ENCODE measurements at regions not wholly inside any gene's neighbourhood (a gene's known extent, or its start where the extent isn't known, plus 50 kb on each side); places are given as distances from the start of the nearest gene placed in this dataset.
A peak's percentile ranks its signal among the peaks of the same experiment; 100 is the strongest.

DNA sequence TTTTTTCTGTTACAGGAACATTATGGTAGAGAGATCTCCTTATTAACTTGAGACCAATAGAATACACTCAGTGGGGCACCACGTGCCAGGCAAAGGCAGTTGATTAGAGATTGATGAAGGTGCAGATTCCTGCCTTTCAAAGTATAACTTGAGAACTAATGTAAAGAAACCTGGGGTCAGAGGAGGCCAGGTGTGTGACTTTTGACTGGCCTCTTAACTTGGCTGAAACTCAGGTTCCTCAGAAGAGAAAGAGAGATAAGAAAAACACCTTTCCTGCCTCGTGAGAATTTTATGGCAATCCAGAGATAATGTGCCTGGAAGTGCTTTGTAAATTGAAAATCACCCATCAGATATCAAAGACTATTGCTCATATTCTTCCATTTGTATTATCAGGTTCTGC lies 110.7 kb upstream of the GZMB start:
- DNase-seq = no peak
- Mint-ChIP-seq H3K4me3 (no peak overlapping the region), H3K4me1 (no peaks in the 10 kb centered on the region), H3K9me3 (peaks cover 0 to 6% (median 5%) of the 10 kb centered on the region in 5 donors), H3K27ac (no peak overlapping the region), H3K27me3 (peaks cover 7 to 53% of the 10 kb centered on the region in 2 donors), H3K36me3 (peaks cover 0 to 12% (median 0%) of the 10 kb centered on the region in 3 donors)
- no peaks in the 10 kb centered on the region for H3K9me3 ChIP-seq (ENCODE audit: low read length)
- H3K4me3 ChIP-seq (ENCODE audit: low read length) = no peak overlapping the region
- H3K27ac ChIP-seq (ENCODE audit: low read depth, low read length) = no peak overlapping the region
- POLR2A ChIA-PET = no interaction called here
- H3K36me3 ChIP-seq (ENCODE audit: insufficient read depth, low read length) = no peaks in the 10 kb centered on the region
- H3K27me3 ChIP-seq (ENCODE audit: insufficient read depth, low read length, poor library complexity, severe bottlenecking) = peaks cover 7% of the 10 kb centered on the region
- H3K4me1 ChIP-seq (ENCODE audit: insufficient read depth, low read length) = no peaks in the 10 kb centered on the region
- CTCF ChIA-PET = no interaction called here

DNA sequence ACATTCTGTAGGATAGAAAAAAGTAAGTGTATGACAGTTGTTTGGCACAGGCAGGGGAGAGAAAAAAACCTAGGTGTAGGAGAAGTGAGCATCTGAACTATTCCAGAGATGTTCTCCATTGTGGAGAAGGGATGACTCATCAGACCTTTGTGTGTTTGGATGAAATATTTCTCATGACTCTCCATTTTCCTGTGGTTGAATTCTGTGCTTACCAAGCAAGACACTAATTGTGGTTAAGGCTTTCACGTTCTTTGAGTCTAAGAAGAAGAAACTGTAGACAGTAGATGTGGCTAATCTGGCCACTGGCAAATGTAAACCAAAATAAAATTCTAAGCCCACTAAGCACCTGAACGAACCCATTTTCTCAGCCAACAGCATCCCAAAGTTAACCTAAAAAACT lies 107.9 kb upstream of the GZMB start:
- Histone ChIP-seq H3K4me1 (ENCODE audit: insufficient read depth, low read length) (no peaks in the 10 kb centered on the region), H3K36me3 (ENCODE audit: insufficient read depth, low read length) (no peaks in the 10 kb centered on the region), H3K9me3 (ENCODE audit: low read length) (no peaks in the 10 kb centered on the region), H3K27ac (ENCODE audit: low read depth, low read length) (no peak overlapping the region), H3K27me3 (ENCODE audit: insufficient read depth, low read length, poor library complexity, severe bottlenecking) (peaks cover 3% of the 10 kb centered on the region), H3K4me3 (ENCODE audit: low read length) (no peak overlapping the region)
- Mint-ChIP-seq H3K27me3 (peaks cover 6 to 49% of the 10 kb centered on the region in 2 donors), H3K27ac (no peak overlapping the region), H3K4me3 (no peak overlapping the region), H3K4me1 (no peaks in the 10 kb centered on the region), H3K9me3 (peaks cover 0 to 2% (median 0%) of the 10 kb centered on the region in 5 donors), H3K36me3 (peaks cover 0 to 6% (median 0%) of the 10 kb centered on the region in 3 donors)
- POLR2A ChIA-PET = no interaction called here
- DNase-seq = no peak
- CTCF ChIA-PET = no interaction called here

DNA sequence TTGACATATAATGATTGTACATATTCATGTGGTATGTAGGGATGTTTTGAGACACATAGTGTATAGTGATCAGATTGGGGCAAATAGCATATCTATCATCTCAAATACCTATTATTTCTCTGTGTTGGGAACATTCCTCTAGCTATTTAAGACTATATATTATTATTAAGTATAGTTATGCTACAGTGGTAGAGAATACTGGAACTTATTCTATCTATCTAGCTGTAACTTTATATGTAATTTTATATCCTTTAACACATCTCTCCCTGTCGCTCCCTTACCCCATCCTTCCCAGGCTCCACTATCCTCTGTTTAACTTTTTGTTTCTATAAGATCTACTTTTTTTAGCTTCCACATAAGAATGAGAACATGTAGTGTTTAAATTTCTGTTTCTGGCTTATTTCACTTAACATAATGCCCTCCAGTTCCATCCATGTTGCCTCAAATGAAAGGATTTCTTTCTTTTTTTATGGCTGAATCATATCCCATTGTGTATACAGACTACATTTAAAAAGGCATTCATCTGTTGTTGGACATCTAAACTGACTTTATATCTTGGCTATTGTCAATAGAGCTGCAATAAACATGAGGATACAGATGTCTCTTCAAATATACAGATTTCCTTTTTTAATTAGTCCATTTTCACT lies 102.1 kb upstream of the GZMB start:
- CTCF ChIA-PET = no interaction called here
- Mint-ChIP-seq H3K9me3 (no peaks in the 10 kb centered on the region), H3K4me3 (no peak overlapping the region), H3K27me3 (peaks cover 7 to 28% of the 10 kb centered on the region in 2 donors), H3K27ac (no peak overlapping the region), H3K36me3 (no peaks in the 10 kb centered on the region), H3K4me1 (peaks cover 3 to 5% (median 4%) of the 10 kb centered on the region in 3 donors)
- no peak overlapping the region for H3K4me3 ChIP-seq (ENCODE audit: low read length)
- no peaks in the 10 kb centered on the region for H3K4me1 ChIP-seq (ENCODE audit: insufficient read depth, low read length)
- no peaks in the 10 kb centered on the region for H3K9me3 ChIP-seq (ENCODE audit: low read length)
- no peaks in the 10 kb centered on the region for H3K27me3 ChIP-seq (ENCODE audit: insufficient read depth, low read length, poor library complexity, severe bottlenecking)
- POLR2A ChIA-PET = no interaction called here
- H3K27ac ChIP-seq (ENCODE audit: low read depth, low read length) = no peak overlapping the region
- no peaks in the 10 kb centered on the region for H3K36me3 ChIP-seq (ENCODE audit: insufficient read depth, low read length)
- DNase-seq = no peak

DNA sequence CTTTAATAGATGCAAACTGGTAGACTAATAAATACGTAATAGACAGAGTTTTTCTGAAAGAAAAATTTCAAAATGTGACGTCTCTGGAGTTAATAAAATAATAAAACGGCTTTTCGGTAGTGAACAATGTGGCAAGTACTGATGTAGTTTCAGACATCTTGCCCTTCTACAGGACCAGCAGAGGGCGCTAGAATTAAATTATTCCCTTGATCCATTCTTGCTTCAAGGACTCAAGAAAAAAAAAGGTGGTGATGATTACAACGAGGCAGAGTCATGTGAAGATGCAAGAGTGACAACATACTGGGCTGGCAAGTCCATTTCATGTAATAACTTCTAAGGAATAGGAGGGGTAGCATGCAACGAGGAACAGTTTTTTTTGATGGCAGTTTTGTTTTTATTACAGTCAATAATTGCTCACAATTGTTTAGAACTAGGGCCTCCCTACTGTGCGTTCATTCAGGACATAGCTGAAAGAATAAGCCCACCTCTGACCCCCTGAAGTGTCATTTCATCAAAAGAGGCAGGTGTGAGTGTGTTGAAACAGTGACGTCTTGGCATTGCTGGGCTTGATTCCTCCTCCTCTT lies 101.0 kb upstream of the GZMB start:
- ChIA-PET CTCF (no interaction called here), POLR2A (no interaction called here)
- DNase-seq = peak in 2 of 5 donors; percentile 14 to 26
- no peak overlapping the region for H3K4me3 ChIP-seq (ENCODE audit: low read length)
- Mint-ChIP-seq H3K27ac (no peak overlapping the region), H3K27me3 (peaks cover 7 to 25% of the 10 kb centered on the region in 2 donors), H3K9me3 (no peaks in the 10 kb centered on the region), H3K4me3 (no peak overlapping the region), H3K4me1 (peaks cover 3 to 5% (median 4%) of the 10 kb centered on the region in 3 donors), H3K36me3 (no peaks in the 10 kb centered on the region)
- no peaks in the 10 kb centered on the region for H3K9me3 ChIP-seq (ENCODE audit: low read length)
- H3K27me3 ChIP-seq (ENCODE audit: insufficient read depth, low read length, poor library complexity, severe bottlenecking) = no peaks in the 10 kb centered on the region
- no peaks in the 10 kb centered on the region for H3K4me1 ChIP-seq (ENCODE audit: insufficient read depth, low read length)
- H3K36me3 ChIP-seq (ENCODE audit: insufficient read depth, low read length) = no peaks in the 10 kb centered on the region
- no peak overlapping the region for H3K27ac ChIP-seq (ENCODE audit: low read depth, low read length)

DNA sequence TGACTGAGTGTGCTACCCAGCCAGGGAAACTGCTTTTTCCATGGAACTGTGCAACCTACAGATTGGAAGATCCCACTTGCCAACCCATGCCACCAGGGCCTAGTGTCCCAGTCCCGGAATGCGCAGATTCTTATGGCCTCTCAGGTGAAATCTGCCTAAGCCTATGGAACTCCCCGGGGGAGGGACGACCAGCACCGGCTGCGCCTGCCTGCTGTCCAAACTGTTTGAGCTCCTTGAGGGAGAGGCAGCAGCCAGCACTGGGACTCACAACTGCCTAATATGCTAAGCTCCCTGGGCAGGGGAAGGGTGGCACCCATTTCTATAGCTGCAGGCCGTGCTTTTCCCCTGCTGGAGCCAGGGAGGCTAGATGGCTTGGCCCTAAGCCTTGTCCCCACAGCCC lies 92.5 kb upstream of the GZMB start:
- H3K36me3 Mint-ChIP-seq = peaks cover 0 to 18% (median 3%) of the 10 kb centered on the region in 3 donors
- no peaks in the 10 kb centered on the region for H3K9me3 ChIP-seq (ENCODE audit: low read length)
- H3K27ac Mint-ChIP-seq = no peak overlapping the region
- no peaks in the 10 kb centered on the region for H3K36me3 ChIP-seq (ENCODE audit: insufficient read depth, low read length)
- peaks cover 4 to 35% of the 10 kb centered on the region in 2 donors for H3K27me3 Mint-ChIP-seq
- H3K4me1 Mint-ChIP-seq = no peaks in the 10 kb centered on the region
- H3K27ac ChIP-seq (ENCODE audit: low read depth, low read length) = no peak overlapping the region
- H3K27me3 ChIP-seq (ENCODE audit: insufficient read depth, low read length, poor library complexity, severe bottlenecking) = no peaks in the 10 kb centered on the region
- no peak for DNase-seq
- H3K9me3 Mint-ChIP-seq = peaks cover 3 to 9% (median 8%) of the 10 kb centered on the region in 5 donors
- H3K4me3 ChIP-seq (ENCODE audit: low read length) = no peak overlapping the region
- ChIA-PET CTCF (no interaction called here), POLR2A (no interaction called here)
- H3K4me1 ChIP-seq (ENCODE audit: insufficient read depth, low read length) = no peaks in the 10 kb centered on the region
- H3K4me3 Mint-ChIP-seq = no peak overlapping the region

DNA sequence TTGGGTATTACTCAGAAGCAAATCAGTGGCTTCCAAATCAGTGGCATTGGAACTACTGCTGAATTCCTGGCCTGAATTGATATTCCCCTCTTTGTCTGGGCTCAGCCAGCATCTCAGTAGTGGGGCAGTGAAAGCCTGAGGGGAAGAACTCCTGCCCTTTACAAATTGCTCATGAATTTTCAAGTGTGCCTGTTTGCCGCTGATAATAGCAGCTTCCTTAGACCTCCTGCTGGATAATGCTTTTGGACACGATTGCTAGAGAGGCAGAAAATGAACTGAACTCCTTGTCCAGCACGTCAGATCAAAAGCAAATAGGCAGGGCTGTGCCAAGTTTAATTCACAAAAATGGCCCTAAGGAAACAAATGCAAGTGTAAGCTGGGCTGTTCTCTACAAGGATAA lies 91.3 kb upstream of the GZMB start:
- no peak overlapping the region for H3K27ac Mint-ChIP-seq
- Histone ChIP-seq H3K4me1 (ENCODE audit: insufficient read depth, low read length) (no peaks in the 10 kb centered on the region), H3K36me3 (ENCODE audit: insufficient read depth, low read length) (no peaks in the 10 kb centered on the region), H3K27me3 (ENCODE audit: insufficient read depth, low read length, poor library complexity, severe bottlenecking) (no peaks in the 10 kb centered on the region), H3K27ac (ENCODE audit: low read depth, low read length) (no peak overlapping the region), H3K4me3 (ENCODE audit: low read length) (no peak overlapping the region), H3K9me3 (ENCODE audit: low read length) (no peaks in the 10 kb centered on the region)
- peaks cover 3 to 9% (median 8%) of the 10 kb centered on the region in 5 donors for H3K9me3 Mint-ChIP-seq
- CTCF ChIA-PET = interaction anchor here (0.9 kb wide), 1 partner anchor 15 kb away, joined by 3 read pairs; no protein-coding TSS in a partner anchor
- no peak overlapping the region for H3K4me3 Mint-ChIP-seq
- peaks cover 0 to 18% (median 3%) of the 10 kb centered on the region in 3 donors for H3K36me3 Mint-ChIP-seq
- no peaks in the 10 kb centered on the region for H3K4me1 Mint-ChIP-seq
- POLR2A ChIA-PET = no interaction called here
- DNase-seq = no peak
- peaks cover 4 to 35% of the 10 kb centered on the region in 2 donors for H3K27me3 Mint-ChIP-seq

DNA sequence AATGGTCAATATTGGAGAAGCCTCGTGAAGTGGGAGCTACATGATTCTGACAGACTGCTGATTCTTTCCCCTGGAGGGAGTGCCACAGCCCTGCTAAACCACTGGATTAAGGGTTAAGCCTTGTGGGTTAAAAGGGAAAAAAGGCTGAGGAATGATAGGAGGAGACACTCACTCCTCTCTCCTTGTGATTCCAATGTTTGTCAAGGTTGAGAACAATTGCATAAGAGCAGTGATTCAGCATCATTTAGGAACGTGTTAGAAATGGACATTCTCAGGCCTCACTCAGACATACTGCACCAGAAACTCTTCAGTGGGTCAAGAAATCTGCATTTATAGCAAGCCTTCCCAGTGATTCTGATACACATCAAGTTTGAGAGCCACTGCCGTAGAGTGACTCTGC lies 87.8 kb upstream of the GZMB start:
- no peaks in the 10 kb centered on the region for H3K4me1 ChIP-seq (ENCODE audit: insufficient read depth, low read length)
- Mint-ChIP-seq H3K27ac (no peak overlapping the region), H3K4me3 (no peak overlapping the region), H3K36me3 (peaks cover 0 to 7% (median 0%) of the 10 kb centered on the region in 3 donors), H3K4me1 (no peaks in the 10 kb centered on the region), H3K27me3 (peaks cover 4 to 28% of the 10 kb centered on the region in 2 donors), H3K9me3 (peaks cover 0 to 2% (median 0%) of the 10 kb centered on the region in 5 donors)
- no peaks in the 10 kb centered on the region for H3K9me3 ChIP-seq (ENCODE audit: low read length)
- ChIA-PET POLR2A (no interaction called here), CTCF (interaction anchor here (0.8 kb wide), 1 partner anchor 11 kb away, joined by 3 read pairs; no protein-coding TSS in a partner anchor)
- H3K27ac ChIP-seq (ENCODE audit: low read depth, low read length) = no peak overlapping the region
- no peak for DNase-seq
- no peak overlapping the region for H3K4me3 ChIP-seq (ENCODE audit: low read length)
- no peaks in the 10 kb centered on the region for H3K36me3 ChIP-seq (ENCODE audit: insufficient read depth, low read length)
- H3K27me3 ChIP-seq (ENCODE audit: insufficient read depth, low read length, poor library complexity, severe bottlenecking) = no peaks in the 10 kb centered on the region

DNA sequence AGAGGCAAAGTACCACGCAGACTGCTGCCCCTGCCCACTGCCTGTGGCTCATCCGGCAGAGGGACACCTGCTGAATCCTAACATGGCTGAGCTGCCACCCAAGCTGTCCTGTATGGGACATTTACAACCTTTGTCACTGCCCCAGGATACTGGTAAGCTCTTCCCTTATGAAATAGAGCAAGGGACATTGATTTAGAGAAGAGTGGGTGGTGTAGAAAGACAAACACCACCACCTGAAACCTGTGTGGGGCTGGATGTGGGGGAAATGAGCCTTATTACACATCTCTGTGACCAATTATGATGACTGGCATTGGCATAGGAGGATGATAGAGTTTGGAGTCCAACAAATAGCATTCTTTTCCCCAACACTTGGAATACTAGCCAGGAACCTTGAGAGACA lies 81.2 kb upstream of the GZMB start:
- H3K27me3 Mint-ChIP-seq = peaks cover 5 to 9% of the 10 kb centered on the region in 2 donors
- no peak overlapping the region for H3K27ac Mint-ChIP-seq
- ChIA-PET POLR2A (no interaction called here), CTCF (no interaction called here)
- DNase-seq = no peak
- no peak overlapping the region for H3K4me3 Mint-ChIP-seq
- no peaks in the 10 kb centered on the region for H3K27me3 ChIP-seq (ENCODE audit: insufficient read depth, low read length, poor library complexity, severe bottlenecking)
- H3K36me3 ChIP-seq (ENCODE audit: insufficient read depth, low read length) = no peaks in the 10 kb centered on the region
- peaks cover 5 to 6% (median 5%) of the 10 kb centered on the region in 3 donors for H3K4me1 Mint-ChIP-seq
- H3K9me3 ChIP-seq (ENCODE audit: low read length) = no peaks in the 10 kb centered on the region
- no peaks in the 10 kb centered on the region for H3K4me1 ChIP-seq (ENCODE audit: insufficient read depth, low read length)
- H3K9me3 Mint-ChIP-seq = no peaks in the 10 kb centered on the region
- no peaks in the 10 kb centered on the region for H3K36me3 Mint-ChIP-seq
- no peak overlapping the region for H3K27ac ChIP-seq (ENCODE audit: low read depth, low read length)
- no peak overlapping the region for H3K4me3 ChIP-seq (ENCODE audit: low read length)

Data from CD8-positive, alpha-beta memory T cell (primary cell).